ACC112 (cell line): ENCODE measurements at regions not wholly inside any gene's neighbourhood (a gene's known extent, or its start where the extent isn't known, plus 50 kb on each side); places are given as distances from the start of the nearest gene placed in this dataset.

Experiments used
- H2AFZ ChIP-seq: fragments of 200-600 bp; sonication (generic); one replicate; pipeline ENCODE4 v1.6.0; 2017; ENCODE audit warnings: antibody characterized with exemption, low read length; ENCODE audit not compliant: unreplicated experiment
- H3K27ac ChIP-seq: fragments of 200-600 bp; sonication (generic); 2 replicates; pipeline ENCODE4 v1.5.1; 2014; ENCODE audit warnings: low read depth, mild to moderate bottlenecking, antibody characterized with exemption, low read length, moderate library complexity
- H3K27me3 ChIP-seq: fragments of 200-600 bp; sonication (generic); 2 replicates; pipeline ENCODE4 v1.6.1; 2014; ENCODE audit warnings: mild to moderate bottlenecking, antibody characterized with exemption, low read length, moderate library complexity, mixed read lengths; ENCODE audit not compliant: insufficient read depth
- H3K36me3 ChIP-seq: fragments of 200-600 bp; sonication (generic); 2 replicates; pipeline ENCODE4 v1.6.1; 2016; ENCODE audit warnings: mild to moderate bottlenecking, antibody characterized with exemption, low read length, moderate library complexity, mixed read lengths; ENCODE audit not compliant: insufficient read depth
- H3K4me1 ChIP-seq: fragments of 200-600 bp; sonication (generic); one replicate; pipeline ENCODE4 v1.6.1; 2016; ENCODE audit warnings: low read length, mixed read lengths; ENCODE audit not compliant: insufficient read depth, unreplicated experiment, control insufficient read depth
- H3K4me3 ChIP-seq: fragments of 200-600 bp; sonication (generic); 2 replicates; pipeline ENCODE4 v1.5.1; 2014; ENCODE audit warnings: mild to moderate bottlenecking, low read depth, low read length
- H3K79me2 ChIP-seq: fragments of 200-600 bp; sonication (generic); one replicate; pipeline ENCODE4 v1.6.0; 2016; ENCODE audit warnings: low read length; ENCODE audit not compliant: control insufficient read depth, unreplicated experiment, insufficient read depth

DNA sequence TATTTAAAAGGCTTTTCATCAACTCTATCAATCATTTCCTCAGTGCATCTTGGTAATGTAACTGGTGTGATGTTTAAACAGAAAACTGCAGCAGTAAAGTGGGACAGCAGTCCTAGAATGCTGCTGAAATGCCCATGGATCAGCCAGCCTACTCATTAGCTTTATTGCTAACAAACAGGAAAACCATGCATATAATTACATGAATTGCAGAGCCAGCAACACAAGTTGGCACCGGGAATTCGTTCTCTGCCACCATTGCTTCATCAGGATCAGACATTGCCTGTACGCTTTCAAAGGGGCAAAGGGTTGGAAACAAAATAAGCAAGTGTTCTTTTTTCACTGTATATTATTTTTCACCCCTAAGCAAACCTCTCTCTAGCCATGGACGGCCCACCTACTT is 276.2 kb upstream of the LRRC7 start:
- H3K36me3 ChIP-seq = no peaks in the 10 kb centered on the region

DNA sequence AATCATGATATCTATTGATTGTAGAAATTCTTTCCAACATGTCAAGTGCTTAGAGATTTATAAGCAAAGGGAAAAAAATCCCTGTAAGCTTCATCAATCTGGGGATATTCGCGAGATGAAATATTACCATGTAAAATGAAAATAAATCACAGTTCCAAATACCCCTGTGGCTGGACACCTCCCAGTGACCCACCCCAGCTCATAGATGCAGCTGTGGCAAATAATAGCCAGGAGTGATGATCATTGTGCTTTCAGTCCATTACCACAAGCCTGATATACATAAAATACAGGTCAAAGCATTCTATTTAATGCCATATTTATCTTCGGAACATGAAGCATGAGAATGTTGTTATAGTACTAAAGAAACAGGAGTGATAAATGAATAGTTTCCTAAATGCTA is 274.9 kb upstream of the LRRC7 start:
- H2AFZ ChIP-seq = no peak overlapping the region
- H3K79me2 ChIP-seq = no peaks in the 10 kb centered on the region
- H3K36me3 ChIP-seq = no peaks in the 10 kb centered on the region
- H3K4me3 ChIP-seq = no peak overlapping the region
- no peak overlapping the region for H3K27ac ChIP-seq
- no peaks in the 10 kb centered on the region for H3K4me1 ChIP-seq
- no peaks in the 10 kb centered on the region for H3K27me3 ChIP-seq

More for the DNA sequence above, 276.2 kb upstream of the LRRC7 start:
- no peak overlapping the region for H2AFZ ChIP-seq
- H3K4me3 ChIP-seq = no peak overlapping the region
- H3K4me1 ChIP-seq = no peaks in the 10 kb centered on the region
- no peaks in the 10 kb centered on the region for H3K79me2 ChIP-seq
- H3K27me3 ChIP-seq = no peaks in the 10 kb centered on the region
- no peak overlapping the region for H3K27ac ChIP-seq

DNA sequence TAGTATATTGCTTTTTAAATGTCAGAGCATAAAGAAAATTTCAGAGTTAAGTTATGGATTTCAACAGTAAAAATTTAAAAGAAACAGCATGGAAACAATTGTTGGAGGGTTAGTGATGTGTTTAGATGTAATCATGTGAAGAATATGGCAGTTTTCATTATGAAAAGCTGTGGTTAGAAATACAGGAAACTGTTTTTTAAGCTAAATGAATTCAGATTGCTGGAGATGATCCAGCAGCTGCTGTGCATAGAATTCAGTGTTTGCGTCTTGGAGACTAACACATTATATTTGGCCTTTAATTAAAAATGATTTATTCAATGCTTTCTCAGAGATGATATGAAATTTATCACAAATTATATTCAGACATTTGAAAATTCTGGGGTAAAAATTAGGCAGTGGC is 273.6 kb upstream of the LRRC7 start:
- Histone ChIP-seq H2AFZ (no peak overlapping the region), H3K27ac (no peak overlapping the region), H3K79me2 (no peaks in the 10 kb centered on the region), H3K36me3 (no peaks in the 10 kb centered on the region), H3K27me3 (no peaks in the 10 kb centered on the region), H3K4me1 (no peaks in the 10 kb centered on the region), H3K4me3 (no peak overlapping the region)

- Histone ChIP-seq H3K79me2 (no peaks in the 10 kb centered on the region), H3K27me3 (no peaks in the 10 kb centered on the region), H3K27ac (no peak overlapping the region), H2AFZ (no peak overlapping the region), H3K36me3 (no peaks in the 10 kb centered on the region), H3K4me3 (no peak overlapping the region), H3K4me1 (no peaks in the 10 kb centered on the region)
These were observed 272.5 kb upstream of the LRRC7 start for GRCh38 chr1:69295265-69295664.

GRCh38 chr1:69305621-69306020 is 262.1 kb upstream of the LRRC7 start:
- no peaks in the 10 kb centered on the region for H3K79me2 ChIP-seq
- H3K36me3 ChIP-seq = no peaks in the 10 kb centered on the region
- H3K4me3 ChIP-seq = no peak overlapping the region
- H3K27ac ChIP-seq = no peak overlapping the region
- H2AFZ ChIP-seq = no peak overlapping the region
- H3K4me1 ChIP-seq = no peaks in the 10 kb centered on the region
- no peaks in the 10 kb centered on the region for H3K27me3 ChIP-seq

- Histone ChIP-seq H3K27ac (no peak overlapping the region), H3K4me1 (no peaks in the 10 kb centered on the region), H2AFZ (no peak overlapping the region), H3K79me2 (no peaks in the 10 kb centered on the region), H3K4me3 (no peak overlapping the region), H3K27me3 (no peaks in the 10 kb centered on the region), H3K36me3 (no peaks in the 10 kb centered on the region)
These were observed 255.5 kb upstream of the LRRC7 start for GRCh38 chr1:69312055-69312732.

GRCh38 chr1:69313118-69313517 is 254.6 kb upstream of the LRRC7 start:
- Histone ChIP-seq H3K36me3 (no peaks in the 10 kb centered on the region), H3K27me3 (no peaks in the 10 kb centered on the region), H3K27ac (no peak overlapping the region), H3K4me1 (no peaks in the 10 kb centered on the region), H3K79me2 (no peaks in the 10 kb centered on the region), H3K4me3 (no peak overlapping the region), H2AFZ (no peak overlapping the region)

DNA sequence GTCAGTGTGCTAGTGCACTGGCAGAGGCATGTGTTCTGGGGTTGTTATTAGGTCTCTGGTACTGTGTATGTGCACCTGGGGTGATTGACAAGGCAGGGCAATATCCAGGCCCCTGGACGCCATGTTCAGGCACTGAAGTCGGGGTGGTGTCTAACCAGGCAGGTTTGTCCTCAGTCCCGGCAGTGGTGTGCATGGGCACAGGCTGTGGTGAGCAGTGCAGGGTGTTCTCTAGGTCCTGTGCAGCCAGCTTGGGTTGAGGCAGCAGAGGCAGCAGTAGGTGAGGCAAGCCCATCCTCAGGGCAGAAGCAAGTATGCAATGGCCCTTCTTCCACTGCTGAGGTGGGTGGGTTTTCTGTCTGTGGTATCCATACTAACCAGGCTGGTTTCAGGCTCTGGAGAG is 252.3 kb upstream of the LRRC7 start:
- Histone ChIP-seq H3K4me1 (no peaks in the 10 kb centered on the region), H3K79me2 (no peaks in the 10 kb centered on the region), H3K27me3 (no peaks in the 10 kb centered on the region), H3K4me3 (no peak overlapping the region), H3K36me3 (no peaks in the 10 kb centered on the region), H3K27ac (no peak overlapping the region), H2AFZ (no peak overlapping the region)

DNA sequence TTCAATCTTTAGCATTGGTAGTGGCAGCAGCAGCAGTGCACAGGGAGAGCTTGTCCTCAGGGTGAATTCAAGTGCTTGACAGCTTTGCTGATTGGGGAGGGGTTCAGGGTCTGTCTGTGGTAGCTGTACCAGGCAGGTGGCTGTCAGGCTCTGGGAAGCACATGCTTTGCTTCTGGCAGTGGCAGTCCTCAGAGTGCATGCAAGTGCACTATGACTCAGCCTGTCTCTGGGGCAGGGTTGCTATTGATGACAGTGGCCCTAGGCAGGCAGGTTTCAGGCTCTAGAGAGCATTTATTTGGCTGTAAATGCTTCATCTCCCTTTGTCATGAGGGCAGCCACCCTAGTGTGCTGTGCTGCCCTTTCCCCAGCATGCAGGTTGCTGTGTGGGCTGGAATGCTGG is 251.9 kb upstream of the LRRC7 start:
- H3K79me2 ChIP-seq = no peaks in the 10 kb centered on the region
- H2AFZ ChIP-seq = no peak overlapping the region
- H3K27ac ChIP-seq = no peak overlapping the region
- no peaks in the 10 kb centered on the region for H3K4me1 ChIP-seq
- no peaks in the 10 kb centered on the region for H3K36me3 ChIP-seq
- H3K27me3 ChIP-seq = no peaks in the 10 kb centered on the region
- no peak overlapping the region for H3K4me3 ChIP-seq

- no peak overlapping the region for H2AFZ ChIP-seq
- H3K79me2 ChIP-seq = no peaks in the 10 kb centered on the region
- H3K27me3 ChIP-seq = no peaks in the 10 kb centered on the region
- H3K4me1 ChIP-seq = no peaks in the 10 kb centered on the region
- H3K4me3 ChIP-seq = no peak overlapping the region
- H3K27ac ChIP-seq = no peak overlapping the region
- no peaks in the 10 kb centered on the region for H3K36me3 ChIP-seq
These were observed 248.4 kb upstream of the LRRC7 start for GRCh38 chr1:69319287-69319686.

DNA sequence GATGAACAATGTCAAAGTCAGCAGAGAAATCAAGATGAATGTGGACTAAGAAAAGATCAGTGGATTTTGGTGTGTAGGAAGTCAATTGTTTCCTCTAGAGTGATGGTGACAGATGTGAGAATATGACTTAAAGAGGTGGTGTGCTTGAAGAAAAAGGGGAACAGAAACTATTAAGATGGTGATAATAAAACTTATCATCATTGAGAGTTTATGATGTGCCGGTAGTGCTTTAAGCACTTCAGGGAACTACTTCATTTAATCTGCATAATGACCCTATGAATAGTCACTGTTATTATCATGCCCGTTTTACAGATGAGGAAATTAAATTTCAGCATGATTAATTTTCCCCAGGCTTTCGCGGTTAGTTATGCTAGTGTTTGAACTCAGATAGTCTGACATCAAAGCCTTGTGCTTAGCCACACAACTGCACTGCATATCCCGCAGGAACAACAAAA is 246.9 kb upstream of the LRRC7 start:
- no peaks in the 10 kb centered on the region for H3K36me3 ChIP-seq
- H3K4me1 ChIP-seq = no peaks in the 10 kb centered on the region
- no peak overlapping the region for H2AFZ ChIP-seq
- H3K4me3 ChIP-seq = no peak overlapping the region
- H3K27ac ChIP-seq = no peak overlapping the region
- no peaks in the 10 kb centered on the region for H3K27me3 ChIP-seq
- no peaks in the 10 kb centered on the region for H3K79me2 ChIP-seq
